Activated CD8-positive, alpha-beta memory T cell treated with anti-CD3 and anti-CD28 coated beads, Interleukin-2, amount 50 U/mL, for 4 hours (primary cell): ENCODE measurements at regions not wholly inside any gene's neighbourhood (a gene's known extent, or its start where the extent isn't known, plus 50 kb on each side); places are given as distances from the start of the nearest gene placed in this dataset.
A peak's percentile ranks its signal among the peaks of the same experiment; 100 is the strongest.
"Not testable (repeated sequence)": the region's sequence is repeated elsewhere in the genome, so short reads cannot be mapped to it uniquely, and the experiment has no call there.

Experiments
- DNase-seq: peaks from one replicate; pipeline ENCODE4 v3.0.0-alpha.2; 2020

DNA sequence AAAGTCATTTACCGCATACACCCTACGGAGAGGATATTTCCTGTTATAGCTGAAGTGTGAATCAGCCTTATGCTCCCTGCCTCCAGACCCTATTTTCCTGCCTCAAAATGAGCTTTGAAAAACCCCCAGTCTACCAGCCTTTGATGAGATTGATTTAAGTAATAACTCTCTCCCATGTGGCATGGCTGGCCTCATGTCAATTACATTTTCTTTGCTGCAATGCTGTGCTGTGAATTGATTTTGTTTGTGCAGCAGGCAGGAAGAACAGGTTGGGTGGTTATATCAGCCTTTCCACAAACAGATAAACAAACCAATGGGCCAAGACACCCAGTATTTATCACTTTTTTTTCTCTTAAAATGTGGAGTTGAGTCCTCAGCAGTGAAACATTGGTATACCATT lies 1105.5 kb upstream of the TMEM132C start:
- no peak for DNase-seq

- no peak for DNase-seq
These were observed 1104.7 kb upstream of the TMEM132C start for GRCh38 chr12:127162307-127162706.

DNA sequence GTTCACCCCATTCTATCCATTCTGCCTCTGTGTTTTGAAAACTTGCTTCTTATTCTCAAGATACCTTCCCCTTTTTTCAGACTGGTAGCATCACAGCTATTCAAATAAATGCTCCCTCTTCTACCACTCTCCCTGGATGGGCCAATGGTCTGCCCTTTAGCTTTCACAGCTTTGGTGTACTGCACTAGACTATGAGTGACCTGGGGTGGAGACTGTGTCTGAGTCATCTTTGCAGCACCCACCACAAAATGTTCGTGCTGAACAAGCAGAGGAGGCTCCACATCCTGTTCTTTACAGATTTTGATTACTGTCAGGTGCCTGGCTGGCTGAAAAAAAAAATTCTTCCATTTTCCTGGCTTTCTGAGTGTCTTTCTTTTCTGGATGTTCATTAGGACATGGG lies 1104.1 kb upstream of the TMEM132C start:
- DNase-seq, result peak; percentile 40

GRCh38 chr12:127165567-127166392 lies 1101.2 kb upstream of the TMEM132C start:
- peak; percentile 75 for DNase-seq

GRCh38 chr12:127169321-127170181 lies 1097.4 kb upstream of the TMEM132C start:
- DNase-seq, result no peak

DNA sequence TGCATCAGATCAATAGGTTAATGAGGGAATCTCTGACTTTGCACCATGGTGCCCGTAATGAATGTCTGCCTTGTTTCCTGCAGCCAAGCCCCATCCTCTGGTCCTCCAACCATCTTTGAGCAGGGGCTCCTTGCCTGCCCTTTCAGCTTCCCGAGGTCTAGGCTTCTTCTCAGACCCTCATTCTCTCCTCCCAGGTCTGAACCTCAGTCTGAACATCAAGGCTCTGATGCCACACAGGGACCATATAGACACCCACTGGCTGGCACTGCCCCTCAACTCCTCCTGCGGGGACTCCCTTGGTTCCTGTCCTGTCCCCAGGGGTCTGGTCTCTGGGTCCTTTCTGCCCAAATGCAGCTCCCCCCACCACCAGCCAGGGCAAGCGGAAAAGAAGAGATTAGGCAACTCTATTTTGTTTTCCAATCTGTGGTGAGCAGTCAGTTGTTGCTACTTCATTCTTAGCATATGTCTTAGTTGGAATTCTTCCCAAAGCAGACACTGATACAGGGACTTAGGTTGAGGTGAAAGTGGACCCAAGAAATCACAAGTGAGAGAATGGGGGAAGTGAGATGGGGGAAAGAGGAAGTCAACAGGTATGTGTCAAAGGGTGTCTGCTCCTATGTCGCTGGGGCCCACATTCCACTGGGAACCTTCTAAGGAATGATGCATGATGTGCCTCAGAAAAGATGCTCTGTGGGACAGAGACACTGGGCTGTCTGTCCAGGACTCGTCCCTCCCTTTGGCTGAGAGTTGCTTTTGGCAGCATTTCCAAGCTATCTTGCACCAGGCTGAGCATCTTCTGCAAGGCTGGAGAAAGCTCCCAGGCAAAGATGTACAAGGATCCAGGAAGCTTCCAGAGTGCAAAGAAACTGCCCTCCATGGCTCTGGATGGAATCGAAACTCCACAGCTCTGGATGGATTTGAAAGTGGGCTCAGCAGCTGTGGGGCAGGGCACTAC lies 1096.5 kb upstream of the TMEM132C start:
- DNase-seq, result no peak

GRCh38 chr12:127172861-127173260 lies 1094.1 kb upstream of the TMEM132C start:
- DNase-seq, result no peak

DNA sequence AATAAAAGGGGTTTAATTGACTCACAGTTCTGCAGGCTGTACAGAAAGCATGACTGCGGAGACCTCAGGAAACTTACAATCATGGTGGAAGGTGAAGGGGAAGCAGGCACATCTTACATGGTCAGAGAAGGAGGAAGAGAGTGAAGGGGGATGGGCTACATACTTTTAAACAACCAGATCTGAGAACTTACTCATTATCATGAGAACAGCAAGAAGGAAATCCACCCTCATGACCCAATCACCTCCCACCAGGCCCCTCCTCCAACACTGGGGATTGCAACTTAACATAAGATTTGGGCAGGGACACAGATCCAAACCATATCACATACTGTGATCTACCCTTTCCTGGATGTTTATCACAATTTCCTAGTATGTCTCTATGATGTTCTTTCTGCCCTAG lies 1093.0 kb upstream of the TMEM132C start:
- DNase-seq, result not testable (repeated sequence)

- no peak for DNase-seq
These were observed 1092.1 kb upstream of the TMEM132C start for GRCh38 chr12:127174881-127175280.

GRCh38 chr12:127175361-127175760 lies 1091.6 kb upstream of the TMEM132C start:
- DNase-seq, result no peak

GRCh38 chr12:127176804-127177203 lies 1090.2 kb upstream of the TMEM132C start:
- no peak for DNase-seq

GRCh38 chr12:127178052-127178451 lies 1088.9 kb upstream of the TMEM132C start:
- DNase-seq, result no peak

DNA sequence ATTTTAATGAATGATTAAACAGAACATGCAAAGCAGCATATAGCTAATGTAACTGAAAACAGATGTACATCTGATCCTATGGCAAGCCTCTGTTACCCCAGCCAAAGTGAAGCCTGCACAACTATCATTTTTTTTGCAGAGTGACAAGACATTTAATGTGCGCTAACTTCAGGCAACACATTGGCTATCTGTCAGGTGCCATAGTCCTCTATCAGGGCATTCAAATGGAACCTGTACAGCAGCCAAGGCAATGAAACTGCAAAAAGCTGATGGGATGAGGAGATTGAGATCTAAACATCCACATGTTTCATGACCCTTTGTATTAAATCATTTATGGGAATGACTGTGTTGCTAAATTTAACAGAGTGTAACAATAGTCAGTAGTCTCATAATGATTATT lies 1088.5 kb upstream of the TMEM132C start:
- no peak for DNase-seq

GRCh38 chr12:127179176-127179575 lies 1087.8 kb upstream of the TMEM132C start:
- no peak for DNase-seq

- DNase-seq, result no peak
These were observed 1085.0 kb upstream of the TMEM132C start for GRCh38 chr12:127182018-127182417.

GRCh38 chr12:127189992-127190391 lies 1077.0 kb upstream of the TMEM132C start:
- no peak for DNase-seq

DNA sequence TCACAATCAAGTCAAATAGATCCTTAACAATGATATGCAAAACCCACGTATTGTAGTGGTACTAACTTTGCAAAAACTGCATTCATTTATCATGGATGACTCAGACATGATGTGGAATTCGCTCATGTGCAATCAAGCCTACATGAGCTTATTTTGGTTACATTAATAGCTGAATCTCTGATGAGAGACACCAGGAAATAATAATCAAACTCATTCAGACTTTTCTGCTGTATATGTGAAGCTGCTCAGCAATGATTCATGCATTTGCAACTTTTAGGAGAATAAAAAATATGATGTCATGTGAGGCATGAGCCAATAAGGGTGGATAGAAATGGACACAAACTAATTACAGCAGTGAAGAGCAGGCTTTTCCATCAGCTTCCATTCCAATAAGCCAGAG lies 1075.8 kb upstream of the TMEM132C start:
- no peak for DNase-seq

DNA sequence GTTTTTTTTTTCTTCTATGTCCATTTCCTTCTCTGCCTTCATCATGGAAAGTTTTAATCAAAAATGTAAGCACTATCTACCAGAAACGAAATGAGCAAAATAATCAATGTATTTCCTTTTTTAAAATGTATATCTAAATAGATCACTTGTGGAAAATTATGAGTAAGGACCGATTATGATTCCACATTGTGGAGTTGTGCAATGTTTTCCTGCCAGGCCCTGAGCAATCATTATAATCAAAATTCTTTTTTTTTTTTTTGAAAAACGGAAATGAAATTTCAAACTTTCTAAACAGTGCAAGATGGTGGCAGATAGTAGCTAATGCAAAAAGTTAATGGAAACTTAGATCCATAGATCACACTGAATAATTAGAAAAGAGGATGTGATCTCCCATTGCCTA lies 1074.6 kb upstream of the TMEM132C start:
- DNase-seq, result no peak

DNA sequence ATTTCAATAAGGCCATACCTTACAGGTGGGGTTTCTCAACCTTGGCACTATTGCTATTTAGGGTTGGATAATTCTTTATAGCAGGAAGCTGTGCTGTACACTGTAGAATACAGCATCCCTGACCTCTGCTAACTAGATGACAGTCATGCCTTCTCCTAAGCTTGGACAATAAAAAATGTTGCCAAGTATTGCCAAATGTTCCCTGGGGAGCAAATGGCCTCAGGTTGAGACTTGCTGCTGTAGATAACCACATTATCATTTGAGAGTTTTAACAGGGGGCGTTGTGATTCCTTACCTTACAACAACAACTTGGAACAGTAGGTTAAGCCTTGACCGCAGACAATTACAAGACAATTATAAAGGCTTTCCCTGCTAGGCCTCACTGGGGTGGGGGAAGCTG lies 1073.6 kb upstream of the TMEM132C start:
- no peak for DNase-seq

DNA sequence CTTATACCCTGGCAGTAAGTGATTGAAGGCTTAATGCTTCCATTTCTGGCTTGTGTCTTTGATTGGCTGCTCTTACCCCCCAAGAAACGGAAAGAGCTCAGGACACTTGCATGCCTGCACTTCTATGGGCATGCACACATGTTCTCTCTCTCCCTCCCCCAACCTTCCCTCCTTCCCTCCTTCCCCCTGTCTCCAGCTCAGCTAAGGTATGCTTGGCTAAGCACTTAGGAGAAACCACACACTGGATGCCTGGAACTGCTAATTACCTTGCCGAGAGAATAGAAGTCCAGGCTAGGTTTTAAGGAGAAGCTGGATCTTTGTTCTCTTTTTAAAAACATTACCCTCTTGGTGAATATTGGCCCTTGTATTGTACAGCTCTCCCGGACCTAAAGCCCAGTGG lies 1072.8 kb upstream of the TMEM132C start:
- no peak for DNase-seq

GRCh38 chr12:127205781-127206555 lies 1061.0 kb upstream of the TMEM132C start:
- DNase-seq, result no peak

- DNase-seq, result no peak
These were observed 1057.7 kb upstream of the TMEM132C start for GRCh38 chr12:127209318-127209717.
